HG03442 (cell line): ENCODE measurements at regions not wholly inside any gene's neighbourhood (a gene's known extent, or its start where the extent isn't known, plus 50 kb on each side); places are given as distances from the start of the nearest gene placed in this dataset.

Source experiments
- ATAC-seq: cut with Tn5 transposase; IDR thresholded peaks from one replicate; pipeline ENCODE4 v1.9.1; 2021; ENCODE audit warnings: mild to moderate bottlenecking, moderate library complexity; ENCODE audit not compliant: unreplicated experiment

- ATAC-seq: no peak
Measured at GRCh38 chr3:15942936-15943335, 145.2 kb upstream of the ANKRD28 start.

- ATAC-seq: no peak
Measured at GRCh38 chr3:15948388-15948787, 150.6 kb upstream of the ANKRD28 start.

- no peak for ATAC-seq
Measured at GRCh38 chr3:15952543-15953175, 154.9 kb upstream of the ANKRD28 start.

GRCh38 chr3:15953841-15954240, 156.1 kb upstream of the ANKRD28 start:
- ATAC-seq: no peak

GRCh38 chr3:15955968-15956367, 158.2 kb upstream of the ANKRD28 start:
- ATAC-seq: no peak

- no peak for ATAC-seq
Measured at GRCh38 chr3:15958692-15959433, 161.1 kb upstream of the ANKRD28 start.

- ATAC-seq: no peak
Measured at GRCh38 chr3:15959434-15959811, 161.6 kb upstream of the ANKRD28 start.

- ATAC-seq: no peak
Measured at GRCh38 chr3:15964605-15965442, 167.0 kb upstream of the ANKRD28 start.

- no peak for ATAC-seq
Measured at GRCh38 chr3:15967577-15967976, 169.8 kb upstream of the ANKRD28 start.

GRCh38 chr3:15969874-15970640, 172.3 kb upstream of the ANKRD28 start:
- no peak for ATAC-seq

GRCh38 chr3:15973414-15973813, 175.6 kb upstream of the ANKRD28 start:
- ATAC-seq: no peak

- ATAC-seq: no peak
Measured at GRCh38 chr3:15973940-15974339, 176.2 kb upstream of the ANKRD28 start.

GRCh38 chr3:15974647-15975046, 176.9 kb upstream of the ANKRD28 start:
- no peak for ATAC-seq

- ATAC-seq: no peak
Measured at GRCh38 chr3:15976524-15976923, 178.7 kb upstream of the ANKRD28 start.

- no peak for ATAC-seq
Measured at GRCh38 chr3:15977090-15977489, 179.3 kb upstream of the ANKRD28 start.

GRCh38 chr3:15977598-15978232, 179.9 kb upstream of the ANKRD28 start:
- no peak for ATAC-seq

GRCh38 chr3:15978801-15979200, 181.0 kb upstream of the ANKRD28 start:
- no peak for ATAC-seq

- ATAC-seq: no peak
Measured at GRCh38 chr3:15979495-15979894, 181.7 kb upstream of the ANKRD28 start.

- no peak for ATAC-seq
Measured at GRCh38 chr3:15979900-15980299, 182.1 kb upstream of the ANKRD28 start.

- no peak for ATAC-seq
Measured at GRCh38 chr3:15982243-15982642, 184.5 kb upstream of the ANKRD28 start.
